Retina (tissue), 1 donor: ENCODE measurements at regions not wholly inside any gene's neighbourhood (a gene's known extent, or its start where the extent isn't known, plus 50 kb on each side); places are given as distances from the start of the nearest gene placed in this dataset.
A peak's percentile ranks its signal among the peaks of the same experiment; 100 is the strongest.
"Not testable (repeated sequence)": the region's sequence is repeated elsewhere in the genome, so short reads cannot be mapped to it uniquely, and the experiment has no call there.

Source experiments
- DNase-seq: peaks from one replicate; pipeline ENCODE4 v3.0.0-alpha.2; 2016

- DNase-seq, result no peak
Observed at GRCh38 chr5:124929000-124929399, 182.6 kb upstream of the ZNF608 start.

GRCh38 chr5:124932791-124933600 is 186.6 kb upstream of the ZNF608 start:
- DNase-seq, result no peak

- no peak for DNase-seq
Observed at GRCh38 chr5:124935065-124935464, 188.6 kb upstream of the ZNF608 start.

GRCh38 chr5:124936626-124936933 is 190.1 kb upstream of the ZNF608 start:
- no peak for DNase-seq

GRCh38 chr5:124941051-124942049 is 194.9 kb upstream of the ZNF608 start:
- no peak for DNase-seq

GRCh38 chr5:124948062-124948753 is 201.8 kb upstream of the ZNF608 start:
- no peak for DNase-seq

GRCh38 chr5:124948754-124949275 is 202.4 kb upstream of the ZNF608 start:
- DNase-seq, result no peak

- DNase-seq, result no peak
Observed at GRCh38 chr5:124949862-124950261, 203.4 kb upstream of the ZNF608 start.

- no peak for DNase-seq
Observed at GRCh38 chr5:124951105-124951504, 204.7 kb upstream of the ZNF608 start.

GRCh38 chr5:124951661-124952060 is 205.2 kb upstream of the ZNF608 start:
- DNase-seq, result no peak

- no peak for DNase-seq
Observed at GRCh38 chr5:124952079-124952478, 205.6 kb upstream of the ZNF608 start.

GRCh38 chr5:124952566-124952965 is 206.1 kb upstream of the ZNF608 start:
- no peak for DNase-seq

GRCh38 chr5:124954784-124955183 is 208.3 kb upstream of the ZNF608 start:
- DNase-seq, result no peak

GRCh38 chr5:124956471-124957029 is 210.1 kb upstream of the ZNF608 start:
- DNase-seq, result no peak

GRCh38 chr5:124957063-124957462 is 210.6 kb upstream of the ZNF608 start:
- no peak for DNase-seq

- no peak for DNase-seq
Observed at GRCh38 chr5:124960266-124960665, 213.8 kb upstream of the ZNF608 start.

GRCh38 chr5:124961521-124961920 is 215.1 kb upstream of the ZNF608 start:
- DNase-seq, result no peak

- no peak for DNase-seq
Observed at GRCh38 chr5:124962111-124962510, 215.7 kb upstream of the ZNF608 start.

GRCh38 chr5:124962735-124963134 is 216.3 kb upstream of the ZNF608 start:
- DNase-seq, result no peak

- DNase-seq, result peak; percentile 27
Observed at GRCh38 chr5:124963236-124963919, 216.9 kb upstream of the ZNF608 start.

- DNase-seq, result not testable (repeated sequence)
Observed at GRCh38 chr5:124966741-124967140, 220.3 kb upstream of the ZNF608 start.

GRCh38 chr5:124970381-124970780 is 223.9 kb upstream of the ZNF608 start:
- DNase-seq, result not testable (repeated sequence)
